Neural progenitor cell (in vitro differentiated cells): ENCODE measurements at regions not wholly inside any gene's neighbourhood (a gene's known extent, or its start where the extent isn't known, plus 50 kb on each side); places are given as distances from the start of the nearest gene placed in this dataset.

Experiments
- CTCF ChIP-seq: fragments of 200-600 bp; sonication (generic); IDR thresholded peaks from 2 replicates; pipeline ENCODE4 v1.5.1; 2017; ENCODE audit warnings: antibody characterized with exemption, mild to moderate bottlenecking
- EZH2 ChIP-seq: fragments of 200-600 bp; sonication (generic); IDR thresholded peaks from 2 replicates; pipeline ENCODE4 v1.6.1; 2017; ENCODE audit warnings: antibody characterized with exemption, mild to moderate bottlenecking, moderate library complexity
- EZH2phosphoT487 ChIP-seq: fragments of 200-600 bp; sonication (generic); IDR thresholded peaks from 2 replicates; pipeline ENCODE4 v1.6.1; 2017; ENCODE audit warnings: antibody characterized with exemption

- TF ChIP-seq EZH2 (no peak), CTCF (no peak), EZH2phosphoT487 (no peak)
Observed at GRCh38 chr6:77037439-77037838, 425.9 kb downstream of the HTR1B start.
